ENCODE measurements at regions not wholly inside any gene's neighbourhood (a gene's known extent, or its start where the extent isn't known, plus 50 kb on each side); places are given as distances from the start of the nearest gene placed in this dataset.

GRCh38 chr12:127411981-127412380 is 855.0 kb upstream of the TMEM132C start:
- TF ChIP-seq, protein P1, sequence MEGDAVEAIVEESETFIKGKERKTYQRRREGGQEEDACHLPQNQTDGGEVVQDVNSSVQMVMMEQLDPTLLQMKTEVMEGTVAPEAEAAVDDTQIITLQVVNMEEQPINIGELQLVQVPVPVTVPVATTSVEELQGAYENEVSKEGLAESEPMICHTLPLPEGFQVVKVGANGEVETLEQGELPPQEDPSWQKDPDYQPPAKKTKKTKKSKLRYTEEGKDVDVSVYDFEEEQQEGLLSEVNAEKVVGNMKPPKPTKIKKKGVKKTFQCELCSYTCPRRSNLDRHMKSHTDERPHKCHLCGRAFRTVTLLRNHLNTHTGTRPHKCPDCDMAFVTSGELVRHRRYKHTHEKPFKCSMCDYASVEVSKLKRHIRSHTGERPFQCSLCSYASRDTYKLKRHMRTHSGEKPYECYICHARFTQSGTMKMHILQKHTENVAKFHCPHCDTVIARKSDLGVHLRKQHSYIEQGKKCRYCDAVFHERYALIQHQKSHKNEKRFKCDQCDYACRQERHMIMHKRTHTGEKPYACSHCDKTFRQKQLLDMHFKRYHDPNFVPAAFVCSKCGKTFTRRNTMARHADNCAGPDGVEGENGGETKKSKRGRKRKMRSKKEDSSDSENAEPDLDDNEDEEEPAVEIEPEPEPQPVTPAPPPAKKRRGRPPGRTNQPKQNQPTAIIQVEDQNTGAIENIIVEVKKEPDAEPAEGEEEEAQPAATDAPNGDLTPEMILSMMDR (IDR thresholded peaks at IDR 0.05; ENCODE audit: low read length): no peak
- TF ChIP-seq EZH2 (IDR thresholded peaks at IDR 0.05; ENCODE audit: borderline replicate concordance, low read length): no peak
- no peaks in the 10 kb centered on the region for H3K36me3 ChIP-seq (ENCODE audit: insufficient read depth, low read length)
- no peaks in the 10 kb centered on the region for H3K9me2 ChIP-seq (ENCODE audit: low read depth, low read length)
- H3K9me3 ChIP-seq (ENCODE audit: low read length): no peaks in the 10 kb centered on the region
- H3K27me3 ChIP-seq (ENCODE audit: insufficient read depth, low read length): no peaks in the 10 kb centered on the region
- H3K79me2 ChIP-seq (ENCODE audit: insufficient read depth, low read length): no peaks in the 10 kb centered on the region
- no peaks in the 10 kb centered on the region for H4K20me1 ChIP-seq (ENCODE audit: insufficient read depth, low read length)
- no peak overlapping the region for H3K4me3 ChIP-seq (ENCODE audit: low read depth, low read length, poor library complexity, severe bottlenecking)
- no peak overlapping the region for H3K9ac ChIP-seq (ENCODE audit: low read length)
- no peak overlapping the region for H3K27ac ChIP-seq (ENCODE audit: low read depth, low read length, poor library complexity, severe bottlenecking)
- no peaks in the 10 kb centered on the region for H3F3A ChIP-seq (ENCODE audit: insufficient read depth, low read length)
- no peak overlapping the region for H2AFZ ChIP-seq (ENCODE audit: low read length)
- no peak overlapping the region for H3K4me2 ChIP-seq (ENCODE audit: low read length)
- no peaks in the 10 kb centered on the region for H3K4me1 ChIP-seq (ENCODE audit: insufficient read depth, low read length, severe bottlenecking)

- no peaks in the 10 kb centered on the region for H3K9me2 ChIP-seq (ENCODE audit: low read depth, low read length)
- H3K9ac ChIP-seq (ENCODE audit: low read length): no peak overlapping the region
- H3F3A ChIP-seq (ENCODE audit: insufficient read depth, low read length): no peaks in the 10 kb centered on the region
- no peak overlapping the region for H3K4me3 ChIP-seq (ENCODE audit: low read depth, low read length, poor library complexity, severe bottlenecking)
- H3K27me3 ChIP-seq (ENCODE audit: insufficient read depth, low read length): no peaks in the 10 kb centered on the region
- no peaks in the 10 kb centered on the region for H3K79me2 ChIP-seq (ENCODE audit: insufficient read depth, low read length)
- no peaks in the 10 kb centered on the region for H4K20me1 ChIP-seq (ENCODE audit: insufficient read depth, low read length)
- H3K36me3 ChIP-seq (ENCODE audit: insufficient read depth, low read length): no peaks in the 10 kb centered on the region
- H2AFZ ChIP-seq (ENCODE audit: low read length): no peak overlapping the region
- no peaks in the 10 kb centered on the region for H3K4me1 ChIP-seq (ENCODE audit: insufficient read depth, low read length, severe bottlenecking)
- H3K9me3 ChIP-seq (ENCODE audit: low read length): no peaks in the 10 kb centered on the region
- no peak overlapping the region for H3K4me2 ChIP-seq (ENCODE audit: low read length)
- no peak for TF ChIP-seq EZH2 (IDR thresholded peaks at IDR 0.05; ENCODE audit: borderline replicate concordance, low read length)
- TF ChIP-seq, protein P1 (IDR thresholded peaks at IDR 0.05; ENCODE audit: low read length): no peak
- H3K27ac ChIP-seq (ENCODE audit: low read depth, low read length, poor library complexity, severe bottlenecking): no peak overlapping the region
Observed at GRCh38 chr12:127412866-127413265, 854.1 kb upstream of the TMEM132C start.

GRCh38 chr12:127414186-127414585 is 852.8 kb upstream of the TMEM132C start:
- Histone ChIP-seq H3F3A (ENCODE audit: insufficient read depth, low read length) (no peaks in the 10 kb centered on the region), H3K9ac (ENCODE audit: low read length) (no peak overlapping the region), H3K27ac (ENCODE audit: low read depth, low read length, poor library complexity, severe bottlenecking) (no peak overlapping the region), H3K9me3 (ENCODE audit: low read length) (no peaks in the 10 kb centered on the region), H4K20me1 (ENCODE audit: insufficient read depth, low read length) (no peaks in the 10 kb centered on the region), H3K9me2 (ENCODE audit: low read depth, low read length) (no peaks in the 10 kb centered on the region), H3K36me3 (ENCODE audit: insufficient read depth, low read length) (no peaks in the 10 kb centered on the region), H3K4me3 (ENCODE audit: low read depth, low read length, poor library complexity, severe bottlenecking) (no peak overlapping the region), H3K27me3 (ENCODE audit: insufficient read depth, low read length) (no peaks in the 10 kb centered on the region), H3K4me2 (ENCODE audit: low read length) (no peak overlapping the region), H3K79me2 (ENCODE audit: insufficient read depth, low read length) (no peaks in the 10 kb centered on the region), H2AFZ (ENCODE audit: low read length) (no peak overlapping the region), H3K4me1 (ENCODE audit: insufficient read depth, low read length, severe bottlenecking) (no peaks in the 10 kb centered on the region)
- no peak for TF ChIP-seq EZH2 (IDR thresholded peaks at IDR 0.05; ENCODE audit: borderline replicate concordance, low read length)
- TF ChIP-seq, protein P1 (IDR thresholded peaks at IDR 0.05; ENCODE audit: low read length): no peak
